A673 (cell line): ENCODE measurements at regions not wholly inside any gene's neighbourhood (a gene's known extent, or its start where the extent isn't known, plus 50 kb on each side); places are given as distances from the start of the nearest gene placed in this dataset.

Source experiments
- EZH2 ChIP-seq: fragments of 200-600 bp; sonication (generic); IDR thresholded peaks from 2 replicates; pipeline ENCODE4 v1.6.1; 2017; ENCODE audit warnings: borderline replicate concordance, low read depth, mild to moderate bottlenecking, mixed read lengths, antibody characterized with exemption, low read length; ENCODE audit not compliant: poor library complexity, severe bottlenecking
- TF ChIP-seq, protein P1 (sequence below): fragments of 300-800, 200-600 bp; sonication (generic); conservative IDR thresholded peaks from 2 replicates; pipeline ENCODE4 v1.5.1; 2017; ENCODE audit warnings: low read depth, mild to moderate bottlenecking, antibody characterized with exemption, low read length, moderate library complexity, mixed read lengths

DNA sequence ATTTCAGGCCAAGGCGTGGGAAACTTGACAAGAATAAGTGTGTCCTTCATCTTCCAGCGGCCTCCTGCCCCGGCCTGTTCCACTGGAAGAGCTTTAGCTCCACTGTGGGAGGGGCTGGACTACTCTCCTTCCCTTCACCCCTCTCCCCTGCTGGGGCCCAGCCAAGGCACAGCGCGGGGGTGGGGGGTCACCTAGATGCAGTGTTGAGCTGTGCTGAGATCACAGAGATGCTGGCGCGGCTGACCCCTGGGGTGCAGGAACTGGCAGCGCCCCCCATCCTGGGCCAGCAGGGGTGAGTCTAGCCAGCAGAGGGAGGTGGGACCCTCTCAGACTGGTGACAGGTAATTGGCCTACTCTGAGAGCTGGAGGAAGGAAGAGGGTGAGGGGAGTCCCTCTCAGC, 111.8 kb upstream of the LHX1 start:
- TF ChIP-seq, protein P1, sequence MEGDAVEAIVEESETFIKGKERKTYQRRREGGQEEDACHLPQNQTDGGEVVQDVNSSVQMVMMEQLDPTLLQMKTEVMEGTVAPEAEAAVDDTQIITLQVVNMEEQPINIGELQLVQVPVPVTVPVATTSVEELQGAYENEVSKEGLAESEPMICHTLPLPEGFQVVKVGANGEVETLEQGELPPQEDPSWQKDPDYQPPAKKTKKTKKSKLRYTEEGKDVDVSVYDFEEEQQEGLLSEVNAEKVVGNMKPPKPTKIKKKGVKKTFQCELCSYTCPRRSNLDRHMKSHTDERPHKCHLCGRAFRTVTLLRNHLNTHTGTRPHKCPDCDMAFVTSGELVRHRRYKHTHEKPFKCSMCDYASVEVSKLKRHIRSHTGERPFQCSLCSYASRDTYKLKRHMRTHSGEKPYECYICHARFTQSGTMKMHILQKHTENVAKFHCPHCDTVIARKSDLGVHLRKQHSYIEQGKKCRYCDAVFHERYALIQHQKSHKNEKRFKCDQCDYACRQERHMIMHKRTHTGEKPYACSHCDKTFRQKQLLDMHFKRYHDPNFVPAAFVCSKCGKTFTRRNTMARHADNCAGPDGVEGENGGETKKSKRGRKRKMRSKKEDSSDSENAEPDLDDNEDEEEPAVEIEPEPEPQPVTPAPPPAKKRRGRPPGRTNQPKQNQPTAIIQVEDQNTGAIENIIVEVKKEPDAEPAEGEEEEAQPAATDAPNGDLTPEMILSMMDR: no peak
- TF ChIP-seq EZH2: no peak
